Osteocyte (in vitro differentiated cells): ENCODE measurements at regions not wholly inside any gene's neighbourhood (a gene's known extent, or its start where the extent isn't known, plus 50 kb on each side); places are given as distances from the start of the nearest gene placed in this dataset.

Source experiments
- DNase-seq: peaks from one replicate; pipeline ENCODE4 v3.0.0; 2021; ENCODE audit warnings: mixed read lengths; ENCODE audit not compliant: unreplicated experiment; ENCODE audit errors: extremely low spot score
- H3K27ac Mint-ChIP-seq: one replicate; pipeline ENCODE4 v1.8.0; 2021; ENCODE audit warnings: mild to moderate bottlenecking, mixed read lengths; ENCODE audit not compliant: unreplicated experiment
- H3K27me3 Mint-ChIP-seq: one replicate; pipeline ENCODE4 v1.8.0; 2021; ENCODE audit warnings: mixed read lengths; ENCODE audit not compliant: unreplicated experiment
- H3K36me3 Mint-ChIP-seq: one replicate; pipeline ENCODE4 v1.8.0; 2021; ENCODE audit warnings: mixed read lengths; ENCODE audit not compliant: unreplicated experiment
- H3K4me1 Mint-ChIP-seq: one replicate; pipeline ENCODE4 v1.8.0; 2021; ENCODE audit warnings: mixed read lengths; ENCODE audit not compliant: unreplicated experiment
- H3K4me3 Mint-ChIP-seq: one replicate; pipeline ENCODE4 v1.8.0; 2021; ENCODE audit warnings: mild to moderate bottlenecking, moderate library complexity, mixed read lengths; ENCODE audit not compliant: unreplicated experiment
- H3K9me3 Mint-ChIP-seq: one replicate; pipeline ENCODE4 v1.8.0; 2021; ENCODE audit warnings: mixed read lengths; ENCODE audit not compliant: unreplicated experiment
- TF ChIP-seq, protein P1 (sequence below): fragments of 200-600 bp; sonication (generic); IDR thresholded peaks from 2 replicates; pipeline ENCODE4 v1.5.0; 2021; ENCODE audit warnings: antibody characterized with exemption, mild to moderate bottlenecking, moderate library complexity

DNA sequence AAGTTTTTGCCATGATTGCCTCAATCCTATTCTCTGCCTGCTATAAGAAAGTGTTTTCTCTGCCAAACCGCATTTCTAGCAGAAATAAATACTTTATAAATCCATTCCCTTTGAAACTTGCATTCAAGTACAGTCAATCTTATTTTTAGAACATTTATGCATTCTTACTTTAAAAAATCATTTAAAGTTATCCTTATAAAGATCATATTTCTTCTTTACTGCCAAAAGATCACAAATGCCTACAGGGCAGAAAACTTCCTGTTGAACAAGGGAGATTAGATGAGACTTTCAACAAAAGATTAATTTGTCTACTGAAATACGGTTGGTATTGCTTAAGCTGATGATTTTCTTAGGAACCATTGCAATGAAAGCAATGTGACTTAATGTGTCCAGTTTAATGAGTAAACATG is 207.2 kb upstream of the SLIT2 start:
- no peaks in the 10 kb centered on the region for H3K9me3 Mint-ChIP-seq
- H3K4me3 Mint-ChIP-seq, result no peak overlapping the region
- H3K36me3 Mint-ChIP-seq, result no peaks in the 10 kb centered on the region
- no peaks in the 10 kb centered on the region for H3K27me3 Mint-ChIP-seq
- TF ChIP-seq, protein P1, sequence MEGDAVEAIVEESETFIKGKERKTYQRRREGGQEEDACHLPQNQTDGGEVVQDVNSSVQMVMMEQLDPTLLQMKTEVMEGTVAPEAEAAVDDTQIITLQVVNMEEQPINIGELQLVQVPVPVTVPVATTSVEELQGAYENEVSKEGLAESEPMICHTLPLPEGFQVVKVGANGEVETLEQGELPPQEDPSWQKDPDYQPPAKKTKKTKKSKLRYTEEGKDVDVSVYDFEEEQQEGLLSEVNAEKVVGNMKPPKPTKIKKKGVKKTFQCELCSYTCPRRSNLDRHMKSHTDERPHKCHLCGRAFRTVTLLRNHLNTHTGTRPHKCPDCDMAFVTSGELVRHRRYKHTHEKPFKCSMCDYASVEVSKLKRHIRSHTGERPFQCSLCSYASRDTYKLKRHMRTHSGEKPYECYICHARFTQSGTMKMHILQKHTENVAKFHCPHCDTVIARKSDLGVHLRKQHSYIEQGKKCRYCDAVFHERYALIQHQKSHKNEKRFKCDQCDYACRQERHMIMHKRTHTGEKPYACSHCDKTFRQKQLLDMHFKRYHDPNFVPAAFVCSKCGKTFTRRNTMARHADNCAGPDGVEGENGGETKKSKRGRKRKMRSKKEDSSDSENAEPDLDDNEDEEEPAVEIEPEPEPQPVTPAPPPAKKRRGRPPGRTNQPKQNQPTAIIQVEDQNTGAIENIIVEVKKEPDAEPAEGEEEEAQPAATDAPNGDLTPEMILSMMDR, result no peak
- peaks cover 52% of the 10 kb centered on the region for H3K4me1 Mint-ChIP-seq
- DNase-seq, result no peak
- H3K27ac Mint-ChIP-seq, result peak overlapping the region; percentile 48

DNA sequence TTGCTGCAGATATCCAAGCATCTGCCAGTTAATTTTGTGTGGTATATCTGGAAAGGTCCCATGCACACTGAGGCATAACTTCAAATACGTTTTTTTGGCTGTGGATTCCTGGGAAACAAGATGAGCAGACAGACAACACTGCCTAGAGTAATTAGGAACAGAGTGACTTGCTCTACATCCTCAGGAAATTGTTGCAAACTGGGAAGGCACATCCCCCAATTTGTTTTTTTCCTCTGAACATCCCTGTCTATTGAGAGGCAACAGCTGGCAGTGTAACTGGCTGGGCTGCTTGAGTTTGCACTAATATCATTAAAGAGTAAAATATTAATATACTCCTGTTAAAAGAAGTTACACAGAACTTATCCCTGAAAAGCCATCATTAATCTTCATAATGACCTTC is 207.7 kb upstream of the SLIT2 start:
- TF ChIP-seq, protein P1, result no peak
- Mint-ChIP-seq H3K9me3 (no peaks in the 10 kb centered on the region), H3K27ac (peak overlapping the region; percentile 48), H3K4me3 (no peak overlapping the region), H3K4me1 (peaks cover 52% of the 10 kb centered on the region), H3K27me3 (no peaks in the 10 kb centered on the region), H3K36me3 (no peaks in the 10 kb centered on the region)
- no peak for DNase-seq

DNA sequence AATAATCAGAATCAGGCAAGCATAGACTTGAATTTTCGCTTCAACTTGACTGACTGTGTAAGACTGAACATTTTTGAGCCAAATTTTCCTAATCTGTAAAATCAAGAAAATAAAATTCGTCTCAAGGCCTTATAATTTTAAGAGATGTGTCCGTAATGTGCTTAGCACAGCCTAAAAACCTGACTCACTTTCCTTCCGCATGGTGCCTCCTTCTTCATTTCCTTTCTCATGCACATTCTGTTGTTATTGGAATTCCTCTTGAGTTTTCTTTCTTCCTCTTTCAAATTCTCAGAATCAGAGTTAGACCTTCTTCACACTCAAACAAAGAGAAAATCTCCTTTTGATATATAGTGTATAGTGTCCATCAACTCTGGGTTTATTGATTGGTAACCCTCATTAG is 208.9 kb upstream of the SLIT2 start:
- DNase-seq, result no peak
- H3K36me3 Mint-ChIP-seq, result no peaks in the 10 kb centered on the region
- TF ChIP-seq, protein P1, result no peak
- no peaks in the 10 kb centered on the region for H3K9me3 Mint-ChIP-seq
- H3K27ac Mint-ChIP-seq, result no peak overlapping the region
- no peaks in the 10 kb centered on the region for H3K27me3 Mint-ChIP-seq
- peaks cover 52% of the 10 kb centered on the region for H3K4me1 Mint-ChIP-seq
- H3K4me3 Mint-ChIP-seq, result no peak overlapping the region

DNA sequence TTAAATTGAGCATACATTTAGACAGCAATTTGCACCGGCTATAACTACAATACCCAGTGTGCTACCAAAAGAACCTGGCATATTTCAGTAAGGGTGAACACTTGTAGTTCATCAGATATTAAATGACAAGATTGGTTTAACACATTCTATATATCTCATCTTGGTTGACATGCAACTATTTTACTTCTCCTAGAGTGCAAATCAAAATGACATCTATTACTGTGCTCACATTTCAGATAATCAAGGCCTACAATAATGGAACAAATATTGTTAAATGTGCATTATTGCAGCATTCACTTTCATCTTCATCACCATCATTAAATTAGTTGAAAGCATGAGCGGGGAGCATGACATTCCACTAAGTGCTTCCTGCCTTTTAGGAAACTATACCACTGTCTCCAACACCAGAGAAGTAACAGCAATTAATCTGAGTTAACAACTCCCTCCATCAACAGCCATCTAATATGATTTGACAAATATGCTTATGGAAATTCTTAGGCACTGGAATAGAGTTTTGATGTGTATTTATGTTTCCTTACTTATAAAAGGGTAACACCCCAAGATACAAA is 209.8 kb upstream of the SLIT2 start:
- Mint-ChIP-seq H3K4me3 (no peak overlapping the region), H3K36me3 (no peaks in the 10 kb centered on the region), H3K4me1 (peaks cover 49% of the 10 kb centered on the region), H3K27me3 (no peaks in the 10 kb centered on the region), H3K9me3 (no peaks in the 10 kb centered on the region), H3K27ac (no peak overlapping the region)
- TF ChIP-seq, protein P1, result no peak
- no peak for DNase-seq

DNA sequence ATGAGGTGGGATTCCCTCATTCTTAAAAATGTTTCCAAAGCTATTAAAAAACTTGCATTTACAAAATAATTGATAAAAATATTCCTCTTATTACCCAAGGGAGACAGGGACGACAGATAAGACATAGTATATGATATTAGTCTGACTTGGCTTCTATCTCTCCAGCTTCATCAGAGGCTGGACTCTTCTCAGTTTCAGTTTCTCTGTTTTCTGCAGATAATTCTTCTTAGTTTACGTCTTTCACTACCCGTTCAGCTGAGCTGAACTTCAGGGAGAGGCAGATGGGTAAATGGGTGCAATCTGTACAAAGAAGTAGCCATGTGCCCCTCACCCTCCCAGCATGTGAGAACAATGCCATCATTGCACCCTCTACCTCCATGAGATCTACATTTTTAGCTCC is 214.0 kb upstream of the SLIT2 start:
- Mint-ChIP-seq H3K4me3 (no peak overlapping the region), H3K9me3 (peaks cover 17% of the 10 kb centered on the region), H3K27ac (no peak overlapping the region), H3K36me3 (no peaks in the 10 kb centered on the region), H3K4me1 (peaks cover 8% of the 10 kb centered on the region), H3K27me3 (no peaks in the 10 kb centered on the region)
- TF ChIP-seq, protein P1, result no peak
- DNase-seq, result no peak
